Kidney (tissue), 13 donors: ENCODE measurements at regions not wholly inside any gene's neighbourhood (a gene's known extent, or its start where the extent isn't known, plus 50 kb on each side); places are given as distances from the start of the nearest gene placed in this dataset.

Experiments used
- DNase-seq, 5 donors: peaks; one replicate each; pipeline ENCODE4 v3.0.0-alpha.2; 2013 to 2020
- FAIRE-seq: peaks from 2 replicates; lab custom pipeline; 2012; peaks lifted over from hg19 to GRCh38; lab: Jason Lieb, UNC
- H3K27ac ChIP-seq, 2 donors: one replicate each; pipeline ENCODE4 v1.7.0; 2013; ENCODE audit warnings: low read depth in 2 of 2, low read length in 2 of 2, inconsistent platforms in 1 of 2
- H3K27me3 ChIP-seq: one replicate; pipeline ENCODE4 v1.7.1; 2013; ENCODE audit warnings: low read length, inconsistent platforms; ENCODE audit not compliant: control insufficient read depth, insufficient read depth
- H3K36me3 ChIP-seq, 3 donors: one replicate each; pipeline versions ENCODE4 v1.7.0 to v1.7.1; 2013; ENCODE audit warnings: low read length in 3 of 3, control low read depth in 1 of 3, inconsistent platforms in 1 of 3; ENCODE audit not compliant: insufficient read depth in 3 of 3, control insufficient read depth in 2 of 3
- H3K4me1 ChIP-seq, 3 donors: one replicate each; pipeline versions ENCODE4 v1.7.0 to v1.7.1; 2013; ENCODE audit warnings: low read length in 3 of 3, inconsistent platforms in 1 of 3, low read depth in 1 of 3; ENCODE audit not compliant: control insufficient read depth in 2 of 3, insufficient read depth in 2 of 3
- H3K4me3 ChIP-seq, 3 donors: one replicate each; pipeline versions ENCODE4 v1.7.0 to v1.8.1; 2013; ENCODE audit warnings: low read length in 3 of 3, control low read depth in 1 of 3, inconsistent platforms in 1 of 3
- H3K9ac ChIP-seq, 3 donors: one replicate each; pipeline versions ENCODE4 v1.7.0 to v1.7.1; 2013; ENCODE audit warnings: low read length in 3 of 3, control low read depth in 1 of 3, inconsistent platforms in 1 of 3
- H3K9me3 ChIP-seq, 3 donors: one replicate each; pipeline versions ENCODE4 v1.7.0 to v1.7.1; 2013; ENCODE audit warnings: low read length in 3 of 3, control low read depth in 1 of 3, inconsistent platforms in 1 of 3; ENCODE audit not compliant: control insufficient read depth in 2 of 3, insufficient read depth in 1 of 3
- intact Hi-C: fragments of 100-400 bp; cut with DNase I; formaldehyde crosslinking; loops from one replicate; pipeline ENCODE4 v1.11.1; 2022
- TF ChIP-seq, protein P1 (sequence below): IDR thresholded peaks from 3 replicates; pipeline ENCODE4 v1.5.1; 2012; ENCODE audit warnings: mild to moderate bottlenecking, moderate library complexity, borderline replicate concordance; ENCODE audit not compliant: insufficient read depth; ENCODE audit errors: extremely low read depth
- donor health status: control.
- donor health status: control.
- donor health status: control.
- donor health status: control.
- donor health status: control.
- donor health status: DM: yes; HTN: yes; CAD: no.
- donor health status: Normal renal cell carcinoma (clear cell type).

DNA sequence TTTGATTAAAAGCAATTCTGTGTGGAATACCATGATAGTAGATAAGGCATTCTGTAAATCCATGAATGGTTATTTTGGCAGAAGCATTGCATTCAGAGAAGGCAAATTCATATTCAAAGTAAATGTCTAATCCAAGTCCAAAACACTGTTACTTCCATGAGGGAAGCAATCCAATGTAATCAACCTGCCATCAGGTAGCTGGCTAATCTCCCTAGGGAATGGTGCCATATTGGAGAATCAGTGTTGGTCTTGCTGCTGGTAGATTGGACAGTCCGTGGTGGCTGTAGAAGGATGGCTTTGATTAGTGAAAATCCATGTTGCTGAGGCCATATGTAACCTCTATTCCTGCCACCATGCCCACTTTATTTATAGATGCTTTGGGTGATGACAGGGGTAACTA lies 72.1 kb upstream of the TNIK start:
- FAIRE-seq: no peak
- no peaks in the 10 kb centered on the region for H3K4me1 ChIP-seq
- DNase-seq: no peak
- TF ChIP-seq, protein P1, sequence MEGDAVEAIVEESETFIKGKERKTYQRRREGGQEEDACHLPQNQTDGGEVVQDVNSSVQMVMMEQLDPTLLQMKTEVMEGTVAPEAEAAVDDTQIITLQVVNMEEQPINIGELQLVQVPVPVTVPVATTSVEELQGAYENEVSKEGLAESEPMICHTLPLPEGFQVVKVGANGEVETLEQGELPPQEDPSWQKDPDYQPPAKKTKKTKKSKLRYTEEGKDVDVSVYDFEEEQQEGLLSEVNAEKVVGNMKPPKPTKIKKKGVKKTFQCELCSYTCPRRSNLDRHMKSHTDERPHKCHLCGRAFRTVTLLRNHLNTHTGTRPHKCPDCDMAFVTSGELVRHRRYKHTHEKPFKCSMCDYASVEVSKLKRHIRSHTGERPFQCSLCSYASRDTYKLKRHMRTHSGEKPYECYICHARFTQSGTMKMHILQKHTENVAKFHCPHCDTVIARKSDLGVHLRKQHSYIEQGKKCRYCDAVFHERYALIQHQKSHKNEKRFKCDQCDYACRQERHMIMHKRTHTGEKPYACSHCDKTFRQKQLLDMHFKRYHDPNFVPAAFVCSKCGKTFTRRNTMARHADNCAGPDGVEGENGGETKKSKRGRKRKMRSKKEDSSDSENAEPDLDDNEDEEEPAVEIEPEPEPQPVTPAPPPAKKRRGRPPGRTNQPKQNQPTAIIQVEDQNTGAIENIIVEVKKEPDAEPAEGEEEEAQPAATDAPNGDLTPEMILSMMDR: no peak
- intact Hi-C loops: no loop called here
- no peaks in the 10 kb centered on the region for H3K36me3 ChIP-seq
- no peaks in the 10 kb centered on the region for H3K27me3 ChIP-seq
- H3K9me3 ChIP-seq: no peaks in the 10 kb centered on the region
- H3K9ac ChIP-seq: no peak overlapping the region
- H3K27ac ChIP-seq: no peak overlapping the region
- no peak overlapping the region for H3K4me3 ChIP-seq

DNA sequence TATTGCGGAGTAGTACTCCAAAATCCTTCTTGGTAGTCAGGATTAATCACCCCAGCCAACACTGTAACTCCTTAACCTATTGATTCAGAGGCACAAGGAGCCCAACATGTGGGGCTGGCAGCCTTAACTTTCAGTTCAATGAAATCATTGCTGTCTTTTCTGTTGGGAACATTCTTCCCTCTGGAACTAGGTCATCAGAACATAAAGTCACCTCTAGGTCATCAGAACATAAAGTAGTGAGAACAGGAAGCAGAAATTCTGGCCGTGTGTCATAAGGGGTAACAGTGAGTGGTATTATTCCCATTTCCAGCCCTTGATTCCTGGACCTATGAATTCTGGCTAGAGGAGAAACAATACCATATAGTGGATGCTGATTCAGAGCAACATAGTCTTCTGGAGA lies 71.5 kb upstream of the TNIK start:
- FAIRE-seq (no peak), DNase-seq (no peak)
- no peaks in the 10 kb centered on the region for H3K4me1 ChIP-seq
- intact Hi-C loops: no loop called here
- no peaks in the 10 kb centered on the region for H3K9me3 ChIP-seq
- no peak overlapping the region for H3K27ac ChIP-seq
- H3K36me3 ChIP-seq: no peaks in the 10 kb centered on the region
- H3K4me3 ChIP-seq: no peak overlapping the region
- TF ChIP-seq, protein P1: no peak
- H3K27me3 ChIP-seq: no peaks in the 10 kb centered on the region
- H3K9ac ChIP-seq: no peak overlapping the region

DNA sequence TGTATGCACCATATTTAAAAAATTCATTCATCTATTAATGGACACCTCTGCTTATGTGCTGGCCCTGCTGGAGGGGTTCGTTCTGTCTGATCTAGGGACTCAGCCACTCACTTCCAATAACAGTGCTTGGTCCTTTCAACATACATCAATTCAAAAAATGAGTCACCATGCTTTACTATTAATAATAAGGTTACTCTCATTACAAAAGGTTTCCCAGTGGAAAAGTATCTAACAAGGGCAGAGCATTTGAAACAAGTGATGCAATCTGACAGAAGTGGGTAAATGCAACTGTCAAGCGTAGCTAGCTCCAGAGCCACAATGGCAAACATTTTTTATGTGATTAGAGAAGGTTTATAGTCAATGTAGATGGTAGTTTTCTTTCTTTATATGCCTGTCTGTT lies 67.9 kb upstream of the TNIK start:
- FAIRE-seq (no peak), DNase-seq (no peak)
- H3K9me3 ChIP-seq: no peaks in the 10 kb centered on the region
- no peak overlapping the region for H3K9ac ChIP-seq
- intact Hi-C loops: no loop called here
- TF ChIP-seq, protein P1: no peak
- no peaks in the 10 kb centered on the region for H3K4me1 ChIP-seq
- no peak overlapping the region for H3K27ac ChIP-seq
- H3K36me3 ChIP-seq: no peaks in the 10 kb centered on the region
- no peaks in the 10 kb centered on the region for H3K27me3 ChIP-seq
- H3K4me3 ChIP-seq: no peak overlapping the region

DNA sequence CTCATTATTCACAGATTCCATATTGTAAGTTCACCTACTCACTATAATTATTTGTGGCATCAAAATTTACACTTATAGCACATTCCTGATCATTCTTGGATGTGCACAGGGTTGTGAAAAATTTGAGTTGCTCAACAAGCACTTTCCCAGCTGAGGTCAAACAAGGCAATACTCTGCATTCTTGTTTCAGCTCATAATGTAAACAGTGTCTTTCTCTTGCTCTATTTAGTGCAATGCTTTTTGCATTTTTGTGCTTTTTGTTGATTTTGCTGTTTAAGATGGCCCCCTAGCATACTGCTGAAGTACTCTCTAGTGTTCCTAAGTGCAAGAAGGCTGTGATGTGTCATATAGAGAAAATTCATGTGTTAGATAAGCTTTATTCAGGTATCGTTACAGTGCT lies 66.7 kb upstream of the TNIK start:
- FAIRE-seq (no peak), DNase-seq (no peak)
- Histone ChIP-seq H3K4me3 (no peak overlapping the region), H3K27me3 (no peaks in the 10 kb centered on the region), H3K9me3 (no peaks in the 10 kb centered on the region), H3K9ac (no peak overlapping the region), H3K27ac (no peak overlapping the region), H3K4me1 (no peaks in the 10 kb centered on the region), H3K36me3 (no peaks in the 10 kb centered on the region)
- TF ChIP-seq, protein P1: no peak
- intact Hi-C loops: no loop called here
